Mammary epithelial cell (primary cell): ENCODE measurements at regions not wholly inside any gene's neighbourhood (a gene's known extent, or its start where the extent isn't known, plus 50 kb on each side); places are given as distances from the start of the nearest gene placed in this dataset.

ENCODE experiments used
- CTCF ChIP-seq, 2 donors: IDR thresholded peaks in 1 of 2; conservative IDR thresholded peaks in 1 of 2; 2 replicates each; pipeline ENCODE4 v1.5.1; 2011 to 2012; ENCODE audit warnings: inconsistent platforms in 2 of 2, low read length in 2 of 2, mild to moderate bottlenecking in 2 of 2, control low read depth in 1 of 2, low read depth in 1 of 2; ENCODE audit not compliant: insufficient read depth in 1 of 2; ENCODE audit errors: extremely low read depth in 1 of 2
- EZH2 ChIP-seq: IDR thresholded peaks from 2 replicates; pipeline ENCODE4 v1.6.1; 2012; ENCODE audit warnings: low read length, inconsistent platforms, borderline replicate concordance

GRCh38 chr4:25986807-25987206 is 72.8 kb downstream of the SMIM20 start:
- TF ChIP-seq CTCF (conservative IDR thresholded peaks at IDR 0.05 in 1 of 2, IDR thresholded peaks at IDR 0.05 in 1 of 2; ENCODE audit: extremely low read depth in 1 of 2, insufficient read depth in 1 of 2, low read depth in 1 of 2, low read length in 2 of 2), result no peak
- TF ChIP-seq EZH2, result no peak
